Common myeloid progenitor, CD34-positive (primary cell): ENCODE measurements at regions not wholly inside any gene's neighbourhood (a gene's known extent, or its start where the extent isn't known, plus 50 kb on each side); places are given as distances from the start of the nearest gene placed in this dataset.

Experiments
- CTCF ChIA-PET: fragments of 350-600 bp; sonication (Branson Sonifier 250); formaldehyde crosslinking; loops from one replicate; lab custom pipeline; 2021; ENCODE audit warnings: antibody characterized with exemption; lab: Charles Lee
- POLR2A ChIA-PET: fragments of 350-600 bp; sonication (Branson Sonifier 250); formaldehyde crosslinking; loops from one replicate; lab custom pipeline; 2021; ENCODE audit warnings: antibody characterized with exemption; lab: Charles Lee
- DNase-seq, 3 donors: peaks; one replicate each; pipeline versions ENCODE4 v3.0.0 to v3.0.0-alpha.2; 2013
- H3K27ac ChIP-seq, 2 experiments: 1 replicate in 1 of 2; 2 replicates in 1 of 2; pipeline ENCODE4 v1.7.0; 2013; ENCODE audit warnings: inconsistent platforms in 2 of 2, low read length in 2 of 2, mild to moderate bottlenecking in 2 of 2, low read depth in 1 of 2, moderate library complexity in 1 of 2; ENCODE audit not compliant: severe bottlenecking in 2 of 2, insufficient read depth in 1 of 2, poor library complexity in 1 of 2
- H3K27me3 ChIP-seq, 5 experiments: replicated peaks in 2 of 5; 1 replicate in 3 of 5; 2 replicates in 2 of 5; pipeline versions ENCODE4 v1.6.1 to v1.7.0; 2013; ENCODE audit warnings: low read length in 4 of 5, mild to moderate bottlenecking in 2 of 5, moderate library complexity in 2 of 5, inconsistent platforms in 1 of 5; ENCODE audit not compliant: insufficient read depth in 5 of 5, control insufficient read depth in 4 of 5
- H3K36me3 ChIP-seq, 4 experiments: 1 replicate in 2 of 4; 2 replicates in 2 of 4; pipeline versions ENCODE4 v1.6.1 to v1.7.0; 2013; ENCODE audit warnings: low read length in 3 of 4, control low read depth in 1 of 4, mild to moderate bottlenecking in 1 of 4; ENCODE audit not compliant: control insufficient read depth in 4 of 4, insufficient read depth in 4 of 4
- H3K4me1 ChIP-seq, 4 experiments: 1 replicate in 3 of 4; 2 replicates in 1 of 4; pipeline versions ENCODE4 v1.6.1 to v1.7.1; 2013; ENCODE audit warnings: low read length in 3 of 4, mild to moderate bottlenecking in 3 of 4, control low read depth in 1 of 4, inconsistent platforms in 1 of 4, moderate library complexity in 1 of 4; ENCODE audit not compliant: control insufficient read depth in 4 of 4, insufficient read depth in 4 of 4; ENCODE audit errors: control extremely low read depth in 1 of 4
- H3K4me3 ChIP-seq, 7 experiments: 1 replicate in 4 of 7; 2 replicates in 3 of 7; pipeline versions ENCODE4 v1.5.1 to v1.7.0; 2013; ENCODE audit warnings: mild to moderate bottlenecking in 7 of 7, low read length in 6 of 7, moderate library complexity in 6 of 7, inconsistent platforms in 2 of 7, low read depth in 2 of 7, control low read depth in 1 of 7; ENCODE audit not compliant: insufficient read depth in 4 of 7, control insufficient read depth in 1 of 7; ENCODE audit errors: extremely low read depth in 1 of 7
- H3K9me3 ChIP-seq, 5 experiments: 1 replicate in 4 of 5; 2 replicates in 1 of 5; pipeline versions ENCODE4 v1.6.1 to v1.7.1; 2013; ENCODE audit warnings: low read length in 4 of 5, mild to moderate bottlenecking in 2 of 5, inconsistent platforms in 1 of 5, low read depth in 1 of 5, moderate library complexity in 1 of 5; ENCODE audit not compliant: control insufficient read depth in 4 of 5, insufficient read depth in 2 of 5; ENCODE audit errors: control extremely low read depth in 1 of 5
- WGBS: methylation state at CpG from one replicate; pipeline ENCODE4 v1.1.5; 2013; ENCODE audit not compliant: insufficient coverage; 5-methylcytosine and 5-hydroxymethylcytosine counted together

DNA sequence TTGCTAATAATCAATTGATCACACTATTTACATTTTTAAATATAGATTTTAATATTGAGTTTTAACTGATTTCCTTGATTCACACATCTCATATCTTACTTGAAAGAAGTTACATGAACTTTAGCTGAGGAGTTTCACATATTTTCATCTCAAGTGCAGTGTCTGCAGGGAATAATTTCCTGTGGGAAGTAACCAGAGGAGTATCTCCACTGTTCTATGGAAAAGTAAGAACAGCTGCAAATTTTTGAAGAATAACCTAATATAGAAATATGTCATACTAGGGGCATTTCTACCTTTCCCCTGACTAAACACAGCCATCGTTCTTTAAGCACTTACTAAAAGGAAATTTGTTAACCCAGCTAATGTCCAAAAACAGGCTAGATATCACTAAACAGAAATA, 546.4 kb downstream of the EFNA5 start:
- POLR2A ChIA-PET, result no interaction called here

DNA sequence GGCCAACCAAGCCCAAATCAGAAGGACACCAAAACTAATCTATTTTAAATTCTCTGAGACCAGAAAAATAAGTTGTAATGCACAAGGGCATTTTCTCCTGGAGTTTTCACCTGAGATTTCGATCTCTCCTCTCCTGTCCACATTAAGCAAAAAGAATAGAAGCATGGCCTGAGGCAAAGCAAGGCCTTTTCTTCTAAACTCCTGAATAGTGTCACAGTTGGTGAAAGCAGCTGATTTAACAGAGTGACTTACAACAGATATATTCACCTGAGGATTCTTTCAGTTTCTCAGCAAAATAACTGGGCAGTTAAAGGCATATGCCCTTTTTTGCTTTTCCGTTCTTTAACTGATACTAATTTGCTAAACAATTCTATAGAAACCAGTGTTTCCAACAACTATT, 547.7 kb downstream of the EFNA5 start:
- WGBS, result 96% methylated on average over 2 of the region's 2 CpGs
- POLR2A ChIA-PET, result no interaction called here
- Histone ChIP-seq H3K27ac (no peak overlapping the region), H3K9me3 (no peaks in the 10 kb centered on the region), H3K4me3 (no peak overlapping the region), H3K4me1 (no peaks in the 10 kb centered on the region), H3K36me3 (no peaks in the 10 kb centered on the region), H3K27me3 (no peaks in the 10 kb centered on the region)
- no peak for DNase-seq
- CTCF ChIA-PET, result interaction anchor here (1.0 kb wide), 1 partner anchor 10 kb away, joined by 3 read pairs; no protein-coding TSS in a partner anchor

More for the DNA sequence above, 546.4 kb downstream of the EFNA5 start:
- CTCF ChIA-PET, result no interaction called here
- Histone ChIP-seq H3K4me1 (no peaks in the 10 kb centered on the region), H3K36me3 (no peaks in the 10 kb centered on the region), H3K4me3 (no peak overlapping the region), H3K9me3 (no peaks in the 10 kb centered on the region), H3K27me3 (no peaks in the 10 kb centered on the region), H3K27ac (no peak overlapping the region)
- WGBS, result 83% methylated on average over 1 of the region's 1 CpG
- no peak for DNase-seq

DNA sequence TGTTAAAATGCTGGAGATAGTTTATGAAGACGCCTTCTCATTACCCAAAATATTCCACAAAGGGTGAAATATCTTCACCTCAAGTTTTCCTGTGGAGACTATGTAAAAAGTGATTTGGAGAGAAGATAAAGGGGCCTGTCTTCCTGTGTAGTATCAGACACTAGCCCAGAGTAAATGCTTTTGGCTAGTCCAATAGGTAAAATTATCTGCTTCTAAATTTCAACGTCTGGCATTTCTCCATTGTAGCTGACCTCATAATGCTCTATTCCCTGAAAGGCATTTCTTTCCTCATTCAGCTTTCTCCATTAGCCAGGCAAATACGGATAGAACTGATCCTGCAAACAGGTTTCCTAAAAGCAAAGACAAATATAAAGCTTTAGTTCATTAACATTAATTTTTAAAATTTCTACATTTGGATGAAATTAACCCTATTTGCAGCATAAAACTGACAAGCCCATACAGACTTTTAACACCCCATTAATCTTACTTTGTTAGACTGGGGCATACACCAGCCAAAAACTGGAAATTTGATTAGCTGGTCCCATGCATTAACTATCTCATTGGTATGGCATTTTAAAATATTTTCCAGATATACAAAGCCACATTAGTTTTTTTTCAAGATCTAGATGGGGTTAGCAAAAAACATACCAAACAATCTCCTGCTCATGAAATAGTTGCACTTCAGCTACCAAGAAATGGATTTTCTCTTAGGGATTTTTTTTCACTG, 548.8 kb downstream of the EFNA5 start:
- Histone ChIP-seq H3K4me1 (no peaks in the 10 kb centered on the region), H3K36me3 (no peaks in the 10 kb centered on the region), H3K27ac (no peak overlapping the region), H3K27me3 (no peaks in the 10 kb centered on the region), H3K4me3 (no peak overlapping the region), H3K9me3 (no peaks in the 10 kb centered on the region)
- ChIA-PET POLR2A (no interaction called here), CTCF (no interaction called here)
- no peak for DNase-seq
- 81% methylated on average over 1 of the region's 3 CpGs for WGBS

DNA sequence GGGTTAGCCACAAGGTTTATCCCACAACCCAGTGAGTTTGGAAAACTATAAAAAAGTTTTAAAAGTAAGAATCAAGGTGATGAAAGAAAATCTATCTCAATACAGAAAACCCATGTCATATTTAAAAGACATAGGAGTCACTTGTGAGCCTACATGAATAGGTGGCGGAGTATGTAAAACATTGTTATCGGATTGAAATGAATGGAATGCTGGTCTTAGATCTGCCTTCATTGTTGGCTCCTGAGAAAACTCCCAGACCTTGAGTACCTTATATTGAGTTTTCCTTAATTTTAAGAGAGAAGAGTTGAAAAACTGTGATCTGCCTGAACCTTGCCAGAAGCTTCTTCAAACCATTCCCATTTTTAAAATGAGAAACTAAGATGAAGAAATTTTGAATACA, 551.1 kb downstream of the EFNA5 start:
- ChIA-PET POLR2A (no interaction called here), CTCF (no interaction called here)

DNA sequence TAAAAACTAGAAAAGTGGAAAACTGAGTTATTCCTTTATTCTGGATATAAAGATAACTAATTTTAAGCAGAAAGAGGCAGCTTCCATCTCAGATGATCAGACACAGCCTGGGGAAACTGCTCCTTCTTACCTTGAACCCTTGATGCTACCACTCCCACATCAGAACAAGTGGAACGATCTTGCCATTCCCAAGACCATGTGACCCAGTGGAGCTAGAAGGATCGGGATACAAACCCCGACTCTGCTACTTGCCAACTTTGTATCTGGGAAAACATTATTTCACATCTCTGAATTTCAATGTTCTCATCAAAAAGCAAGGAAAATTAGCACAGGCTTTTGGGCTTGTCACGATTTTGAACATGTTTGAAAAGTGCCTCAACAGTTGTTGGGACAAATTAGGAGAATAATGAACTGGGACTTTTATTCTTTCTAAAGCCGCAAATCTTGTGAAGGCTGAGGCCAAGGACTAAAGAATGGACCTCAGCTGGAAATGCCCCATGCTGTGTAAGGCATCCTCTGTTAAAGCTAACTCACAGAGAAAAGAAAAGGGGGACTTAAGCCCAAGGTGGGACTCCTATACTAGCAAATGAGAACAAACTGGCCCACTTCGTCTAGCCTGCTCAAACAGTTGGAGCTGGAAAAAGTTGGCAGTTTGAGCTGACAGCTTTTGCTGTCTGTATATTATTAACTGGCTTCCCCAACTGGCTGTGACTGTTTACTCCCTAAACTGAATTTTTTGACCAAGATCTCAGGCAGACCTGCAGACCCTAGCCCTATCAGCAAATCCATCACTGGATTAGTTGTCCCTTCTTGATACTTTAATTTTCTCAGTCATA, 552.3 kb downstream of the EFNA5 start:
- Histone ChIP-seq H3K27ac (no peak overlapping the region), H3K36me3 (no peaks in the 10 kb centered on the region), H3K9me3 (no peaks in the 10 kb centered on the region), H3K4me1 (no peaks in the 10 kb centered on the region), H3K4me3 (no peak overlapping the region), H3K27me3 (no peaks in the 10 kb centered on the region)
- WGBS, result 65% methylated on average over 4 of the region's 6 CpGs
- DNase-seq, result no peak
- ChIA-PET CTCF (no interaction called here), POLR2A (no interaction called here)

More for the DNA sequence above, 551.1 kb downstream of the EFNA5 start:
- Histone ChIP-seq H3K27ac (no peak overlapping the region), H3K4me3 (no peak overlapping the region), H3K36me3 (no peaks in the 10 kb centered on the region), H3K9me3 (no peaks in the 10 kb centered on the region), H3K27me3 (no peaks in the 10 kb centered on the region), H3K4me1 (no peaks in the 10 kb centered on the region)
- no peak for DNase-seq
- 100% methylated on average over 2 of the region's 2 CpGs for WGBS

DNA sequence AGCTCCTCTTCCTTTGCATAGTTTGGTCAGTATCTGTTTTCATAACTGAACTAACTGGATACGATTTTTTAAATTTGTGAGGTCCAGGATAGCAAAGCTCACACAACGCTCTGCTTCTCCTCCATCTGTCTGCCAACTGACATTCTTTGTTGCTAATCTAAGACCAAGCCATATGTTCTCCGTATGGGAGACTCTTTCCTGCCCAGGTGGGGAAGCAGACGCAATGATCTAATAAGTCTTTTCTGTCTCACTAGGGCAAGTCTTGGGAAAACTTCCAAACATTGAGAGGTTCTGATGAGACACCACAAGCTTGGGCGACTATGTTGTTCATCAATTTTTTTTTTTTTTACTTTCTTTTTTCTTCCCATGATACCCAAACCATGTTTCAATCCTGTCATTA, 558.5 kb downstream of the EFNA5 start:
- H3K4me1 ChIP-seq, result no peaks in the 10 kb centered on the region
- DNase-seq, result no peak
- no peak overlapping the region for H3K4me3 ChIP-seq
- WGBS, result 91% methylated on average over 5 of the region's 5 CpGs
- ChIA-PET POLR2A (no interaction called here), CTCF (no interaction called here)
- H3K27me3 ChIP-seq, result no peaks in the 10 kb centered on the region
- H3K9me3 ChIP-seq, result peaks cover 0 to under 1% (median 0%) of the 10 kb centered on the region in 5 experiments
- no peaks in the 10 kb centered on the region for H3K36me3 ChIP-seq
- no peak overlapping the region for H3K27ac ChIP-seq
